Right ventricle myocardium superior (tissue), 1 donor: ENCODE measurements at regions not wholly inside any gene's neighbourhood (a gene's known extent, or its start where the extent isn't known, plus 50 kb on each side); places are given as distances from the start of the nearest gene placed in this dataset.
"Not testable (repeated sequence)": the region's sequence is repeated elsewhere in the genome, so short reads cannot be mapped to it uniquely, and the experiment has no call there.

Experiments
- ATAC-seq: fragments of 200-7000 bp; cut with Tn5 transposase; one replicate; pipeline ENCODE4 v1.9.1; 2020; ENCODE audit warnings: mild to moderate bottlenecking; ENCODE audit not compliant: poor library complexity
- DNase-seq: peaks from one replicate; pipeline ENCODE4 v3.0.0-alpha.2; 2020
- intact Hi-C: fragments of 100-400 bp; cut with DNase I; formaldehyde crosslinking; loops from one replicate; pipeline ENCODE4 v1.11.2; 2022
- donor health status: DM: no; HTN: yes; CAD: no; lungs with severe emphysema.

DNA sequence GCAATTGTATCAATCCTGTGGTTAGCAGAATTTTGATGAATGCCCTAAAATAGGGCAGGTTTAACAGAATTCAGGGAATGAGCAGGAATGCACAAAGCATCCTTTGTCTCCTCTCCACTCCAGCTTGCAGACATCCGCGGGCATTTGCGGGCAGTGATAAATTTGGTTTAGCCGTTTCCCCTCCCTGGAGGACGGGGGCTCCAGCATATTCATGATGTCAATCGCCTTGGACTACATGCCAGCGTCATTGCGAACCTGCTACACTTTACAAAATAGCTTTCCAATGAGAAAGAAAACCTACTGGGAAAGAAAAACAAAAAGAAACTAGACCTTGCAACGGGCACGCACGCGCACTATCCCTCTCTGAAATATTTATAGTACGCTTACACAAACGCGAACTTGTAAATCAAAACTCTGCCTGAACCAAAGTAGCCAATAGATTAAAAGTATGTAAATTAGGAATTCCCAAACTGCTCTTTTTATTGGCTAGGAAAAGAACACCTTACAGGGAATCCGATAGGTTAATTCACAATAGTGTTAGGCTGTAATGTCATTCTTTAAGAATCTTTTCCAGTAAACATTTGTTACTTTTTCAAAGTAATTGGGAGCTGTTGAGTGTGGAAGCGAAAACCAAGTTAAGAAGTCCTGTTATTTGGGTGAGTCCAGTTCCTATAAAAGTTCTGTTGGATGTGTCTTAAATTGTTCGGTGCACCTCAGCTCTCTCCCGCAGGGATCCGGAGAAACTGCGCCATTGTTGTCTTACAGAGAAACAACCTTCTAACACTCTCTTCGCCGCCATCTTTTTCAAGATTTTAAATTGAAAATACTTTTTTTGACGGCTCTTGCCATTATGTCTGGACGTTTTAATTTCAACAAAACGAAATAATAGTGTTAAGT is 136.7 kb downstream of the HFE start:
- ATAC-seq (peak; percentile 90), DNase-seq (peak; percentile 63)
- intact Hi-C loops = no loop called here

DNA sequence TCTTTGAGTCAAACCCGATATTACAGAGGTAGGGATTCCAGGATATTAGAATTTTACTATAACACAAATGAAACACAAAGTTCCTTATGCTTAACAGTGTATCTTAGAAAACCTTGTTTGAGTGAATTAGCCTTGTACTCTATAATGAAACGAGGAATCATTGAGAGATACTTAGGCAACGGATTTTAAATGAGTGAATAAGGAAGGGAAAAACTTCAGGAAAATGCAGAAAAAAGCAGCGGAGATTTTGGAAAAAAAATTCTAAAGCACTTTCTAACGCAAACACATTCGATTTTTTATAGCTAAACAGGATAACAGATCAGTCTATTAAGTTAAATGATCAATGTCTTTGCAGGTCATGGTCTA is 137.3 kb downstream of the HFE start:
- ATAC-seq (no peak), DNase-seq (no peak)
- intact Hi-C loops = no loop called here

DNA sequence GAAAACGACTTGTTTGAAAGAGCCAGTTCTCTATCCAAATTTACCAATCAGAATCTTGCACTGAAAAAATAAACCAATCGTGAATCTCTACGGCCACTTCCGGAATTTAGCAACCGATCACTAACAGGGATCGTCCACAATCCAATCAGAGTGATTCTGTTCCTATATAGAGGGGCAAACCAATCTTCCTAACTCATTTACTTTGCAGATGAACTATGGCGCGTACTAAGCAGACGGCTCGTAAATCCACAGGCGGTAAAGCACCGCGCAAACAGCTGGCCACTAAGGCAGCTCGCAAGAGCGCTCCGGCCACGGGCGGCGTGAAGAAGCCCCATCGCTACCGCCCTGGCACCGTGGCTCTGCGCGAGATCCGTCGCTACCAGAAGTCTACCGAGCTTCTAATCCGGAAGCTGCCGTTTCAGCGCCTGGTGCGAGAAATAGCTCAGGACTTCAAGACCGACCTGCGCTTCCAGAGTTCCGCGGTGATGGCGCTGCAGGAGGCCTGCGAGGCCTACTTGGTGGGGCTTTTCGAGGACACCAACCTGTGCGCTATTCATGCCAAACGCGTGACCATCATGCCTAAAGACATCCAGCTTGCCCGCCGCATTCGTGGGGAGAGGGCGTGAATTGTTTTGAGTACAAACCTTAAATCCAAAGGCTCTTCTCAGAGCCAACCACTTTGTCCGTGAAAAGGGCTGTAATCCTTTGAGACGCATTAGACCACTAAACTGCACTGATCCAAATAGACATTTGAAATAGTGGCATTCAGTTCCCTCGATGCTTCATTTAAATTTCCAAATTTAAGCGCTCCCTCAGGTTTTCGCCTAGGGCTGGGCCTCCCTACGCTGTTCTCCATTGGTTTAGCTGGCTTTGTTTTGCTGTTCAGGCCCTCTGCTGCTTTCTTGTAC is 138.0 kb downstream of the HFE start:
- peak; percentile 72 for ATAC-seq
- no peak for DNase-seq

DNA sequence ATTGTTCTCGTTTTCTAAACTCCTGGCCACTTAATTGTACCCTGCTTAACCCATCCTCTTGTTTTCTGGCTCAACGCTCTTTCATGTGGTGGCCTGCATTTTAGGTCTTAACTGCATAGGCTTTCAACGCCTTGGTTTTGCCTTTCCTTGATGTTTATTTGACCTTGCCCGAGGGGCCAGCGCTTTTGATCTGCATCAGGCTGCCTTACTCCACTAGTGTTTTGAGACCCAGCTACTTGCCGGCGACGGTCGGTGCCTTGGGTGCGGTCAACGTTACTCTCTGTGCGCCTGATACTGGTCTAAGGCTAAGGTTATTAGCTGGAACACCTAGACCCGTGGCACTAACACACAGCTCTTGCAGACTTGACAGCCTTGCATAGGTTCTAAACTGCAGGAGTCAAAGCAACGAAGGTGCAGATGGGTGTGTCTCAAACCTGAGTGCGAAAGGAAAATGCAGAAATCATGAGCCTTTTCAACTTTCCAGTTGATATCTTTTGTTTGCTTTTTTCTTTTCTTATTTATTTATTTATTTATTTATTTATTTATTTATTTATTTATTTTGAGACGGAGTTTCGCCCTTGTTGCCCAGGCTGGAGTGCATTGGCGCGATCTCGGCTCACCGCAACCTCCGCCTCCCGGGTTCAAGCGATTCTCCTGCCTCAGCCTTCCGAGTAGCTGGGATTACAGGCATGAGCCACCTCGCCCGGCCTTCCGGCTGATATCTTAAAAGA is 138.8 kb downstream of the HFE start:
- DNase-seq (no peak), ATAC-seq (no peak)
- intact Hi-C loops = no loop called here

More for the DNA sequence above, 138.0 kb downstream of the HFE start:
- intact Hi-C loops = no loop called here

DNA sequence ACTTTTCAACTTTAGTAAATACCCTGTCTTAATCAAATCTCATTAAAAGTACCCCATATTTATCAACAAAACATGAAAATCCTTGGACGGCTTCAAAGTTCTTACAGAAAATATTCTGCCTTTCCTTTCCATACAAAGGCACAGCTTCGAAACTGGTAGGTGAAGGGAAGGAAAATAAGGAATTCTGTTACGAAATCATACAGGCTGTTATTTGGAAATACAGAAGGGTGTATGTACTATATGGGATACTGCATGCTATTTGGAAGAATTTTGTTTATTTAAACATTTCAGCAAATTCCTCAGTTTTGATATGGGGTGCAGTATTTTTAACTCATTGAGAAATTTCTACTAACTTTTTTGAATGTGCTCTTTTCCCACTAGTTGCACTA is 138.4 kb upstream of the BTN3A2 start:
- DNase-seq (no peak), ATAC-seq (no peak)
- intact Hi-C loops = no loop called here

DNA sequence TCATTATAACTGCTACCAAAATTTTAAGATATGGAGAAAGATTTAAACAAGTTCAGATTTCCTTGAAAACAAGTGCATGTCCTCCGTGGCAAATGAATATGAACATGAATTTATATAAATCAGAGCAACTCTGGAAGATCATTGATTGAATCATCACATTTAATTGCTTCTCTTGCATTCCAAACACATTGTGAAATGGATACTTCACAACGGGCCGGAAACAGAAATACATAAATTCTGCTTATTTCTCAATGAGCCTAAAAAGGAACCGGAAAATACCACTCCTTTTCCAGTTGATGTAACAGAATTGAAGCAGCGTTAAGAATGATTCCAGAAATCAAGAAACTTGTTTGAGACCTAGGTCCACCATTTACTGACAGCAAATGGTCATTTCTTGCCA is 134.6 kb upstream of the BTN3A2 start:
- DNase-seq = no peak
- no peak for ATAC-seq
- intact Hi-C loops = no loop called here

DNA sequence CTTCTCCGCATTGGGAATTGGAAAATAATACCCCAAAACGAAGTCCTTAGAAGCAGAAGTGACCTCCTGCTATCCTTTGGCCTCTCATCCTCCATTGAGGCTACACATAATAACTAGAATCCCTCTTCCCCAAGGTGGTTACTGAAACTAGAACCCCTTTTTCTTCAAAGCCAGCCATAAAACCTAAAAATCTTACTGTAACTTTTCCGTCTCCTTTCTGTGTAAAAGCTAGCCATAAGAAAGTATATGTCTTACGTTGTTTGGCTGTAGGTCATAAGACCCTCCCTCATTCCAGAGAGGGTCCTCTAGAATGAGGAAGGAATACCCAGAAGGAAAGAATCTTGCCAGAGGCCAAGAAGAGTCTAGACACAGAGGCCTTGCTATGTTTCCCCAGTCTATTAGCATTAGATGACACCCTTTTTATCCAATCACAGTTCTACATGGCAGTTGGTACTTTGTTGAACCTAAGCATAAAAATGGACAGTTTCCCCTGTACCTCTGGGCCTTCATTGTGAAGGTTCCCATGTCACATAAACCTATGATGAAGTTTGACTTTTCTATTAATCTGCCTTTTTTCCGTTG is 133.9 kb upstream of the BTN3A2 start:
- DNase-seq (no peak), ATAC-seq (no peak)
- intact Hi-C loops = no loop called here

DNA sequence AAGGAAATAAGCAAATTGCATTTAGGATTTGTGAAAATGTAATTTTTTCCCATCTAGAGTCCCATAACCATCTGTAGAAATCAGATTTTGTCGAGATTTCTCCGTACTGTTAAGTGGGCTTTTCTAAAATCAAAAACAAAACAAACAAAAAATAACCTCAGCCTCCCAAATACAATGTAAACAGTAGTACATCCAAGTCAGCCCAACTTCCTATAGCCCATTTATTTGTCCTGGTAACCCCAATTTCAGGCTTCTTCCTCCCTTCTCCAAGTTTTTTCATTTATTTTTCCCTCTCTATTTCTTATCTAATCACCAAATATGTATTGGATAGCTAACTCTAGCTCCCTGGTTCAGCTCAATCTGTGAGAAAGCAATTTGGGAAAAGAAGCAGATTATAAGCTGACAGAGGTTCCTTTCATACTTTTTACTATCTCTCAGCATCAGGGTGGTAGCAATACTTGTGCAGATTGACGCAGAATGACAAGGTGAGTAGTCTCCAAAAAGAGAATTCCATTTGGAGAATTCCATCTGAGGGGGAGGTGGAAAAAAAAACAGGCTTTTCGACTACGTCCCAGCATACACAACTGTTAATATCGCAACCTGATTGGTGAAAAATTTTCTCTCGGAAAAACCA is 132.6 kb upstream of the BTN3A2 start:
- no peak for DNase-seq
- no peak for ATAC-seq
- intact Hi-C loops = no loop called here

DNA sequence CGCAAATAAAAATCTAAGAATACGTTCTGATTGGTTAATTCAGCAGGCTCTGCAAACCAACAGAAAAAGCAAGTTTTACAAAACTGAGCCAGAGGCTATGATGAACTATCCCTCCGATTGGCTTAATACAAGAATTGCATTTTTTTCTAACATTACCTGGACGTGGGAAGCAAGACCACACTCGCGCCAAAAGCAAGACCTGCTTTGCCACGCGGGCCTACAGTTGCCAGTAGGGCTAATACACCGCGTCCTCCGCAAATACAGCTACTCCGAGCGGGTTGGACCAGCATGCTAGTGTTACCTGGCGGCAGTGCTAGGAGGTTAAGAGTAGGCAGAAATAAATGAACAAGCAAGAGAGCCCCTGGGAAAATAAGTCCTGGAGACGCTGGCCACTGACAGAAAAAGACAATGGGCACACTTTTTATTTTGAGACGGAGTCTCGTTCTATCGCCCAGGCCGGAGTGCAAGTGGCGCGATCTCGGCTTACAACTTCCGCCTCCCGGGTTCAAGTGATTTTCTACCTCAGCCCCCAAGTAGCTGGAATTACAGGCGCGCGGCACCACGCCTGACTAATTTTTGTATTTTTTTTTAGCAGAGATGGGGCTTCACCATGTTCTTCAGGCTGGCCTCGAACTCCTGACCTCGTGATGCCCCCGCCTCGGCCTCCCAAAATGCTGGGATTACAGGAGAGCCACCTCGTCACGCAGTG is 131.9 kb upstream of the BTN3A2 start:
- ATAC-seq = no peak
- no peak for DNase-seq
- intact Hi-C loops = no loop called here

DNA sequence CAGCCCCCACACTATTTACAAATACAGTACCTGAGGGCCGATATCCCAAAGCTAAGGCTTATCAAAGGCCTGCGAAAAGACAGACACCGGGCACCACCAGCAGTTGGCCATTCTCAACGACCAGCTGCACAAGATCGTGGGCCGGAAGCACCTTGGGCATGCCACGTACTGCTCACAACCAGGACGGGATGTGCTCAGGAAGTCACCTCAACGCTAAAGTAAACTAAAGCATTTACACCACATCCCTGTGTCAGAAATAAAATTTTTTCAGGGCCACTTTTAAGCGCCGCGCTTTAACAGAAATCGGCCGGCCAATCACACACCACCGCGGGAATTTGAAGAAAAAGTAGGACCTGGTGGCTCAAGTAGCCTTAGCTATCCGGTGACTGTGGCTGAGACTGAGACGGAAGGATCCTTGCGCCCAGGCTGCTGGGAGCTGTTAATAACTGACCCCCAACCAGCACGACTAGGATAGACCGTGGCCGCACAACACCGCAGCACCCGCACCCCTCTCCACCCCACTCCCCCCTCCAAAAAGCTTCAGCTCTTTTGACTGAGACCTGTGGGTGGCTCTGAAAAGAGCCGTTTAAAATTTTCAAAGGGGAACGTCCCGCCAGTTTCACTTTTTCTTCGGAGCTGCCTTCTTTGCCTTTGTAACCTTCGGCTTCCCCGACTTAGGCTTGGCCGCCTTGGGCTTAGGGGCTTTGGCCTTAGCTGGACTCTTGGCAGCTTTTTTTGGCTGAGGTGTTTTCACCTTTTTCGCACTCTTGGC is 131.2 kb upstream of the BTN3A2 start:
- peak; percentile 59 for DNase-seq
- ATAC-seq = peak; percentile 70
- intact Hi-C loops = no loop called here

DNA sequence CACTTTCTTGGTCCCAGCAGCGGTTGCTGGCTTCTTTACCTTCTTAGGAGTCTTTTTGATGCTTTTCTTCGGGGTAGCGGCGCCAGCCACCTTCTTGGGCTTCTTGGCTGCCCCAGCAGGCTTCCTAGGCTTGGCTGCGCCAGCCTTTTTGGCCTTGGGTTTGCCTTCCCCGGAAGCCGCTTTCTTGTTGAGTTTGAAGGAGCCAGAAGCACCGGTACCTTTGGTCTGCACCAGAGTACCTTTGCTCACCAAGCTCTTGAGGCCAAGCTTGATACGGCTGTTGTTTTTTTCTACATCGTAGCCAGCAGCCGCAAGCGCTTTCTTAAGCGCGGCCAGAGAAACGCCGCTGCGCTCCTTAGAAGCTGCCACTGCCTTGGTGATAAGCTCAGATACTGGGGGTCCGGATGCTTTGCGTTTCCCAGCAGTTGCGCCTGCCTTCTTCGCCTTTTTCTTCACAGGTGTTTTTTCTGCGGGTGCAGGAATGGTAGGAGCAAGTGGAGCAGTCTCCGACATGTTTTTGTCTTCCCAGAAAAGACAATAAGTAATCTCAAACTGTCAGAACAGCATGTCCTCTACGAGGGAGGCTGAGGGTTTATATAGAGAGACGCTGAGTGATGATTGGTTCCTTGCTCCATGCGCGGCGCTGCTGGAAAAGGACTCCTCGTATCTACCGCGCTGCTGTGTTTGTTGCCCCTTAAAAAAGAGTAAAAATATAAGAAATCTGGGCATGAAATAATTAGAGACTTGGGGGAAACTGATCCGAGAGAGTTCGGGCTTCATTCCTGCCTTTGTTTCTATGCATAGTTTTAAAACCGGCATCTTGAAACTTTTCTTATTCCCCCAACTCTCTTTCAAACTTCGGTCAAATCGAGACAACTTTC is 130.3 kb upstream of the BTN3A2 start:
- peak; percentile 91 for ATAC-seq
- intact Hi-C loops = no loop called here
- DNase-seq = peak; percentile 64

DNA sequence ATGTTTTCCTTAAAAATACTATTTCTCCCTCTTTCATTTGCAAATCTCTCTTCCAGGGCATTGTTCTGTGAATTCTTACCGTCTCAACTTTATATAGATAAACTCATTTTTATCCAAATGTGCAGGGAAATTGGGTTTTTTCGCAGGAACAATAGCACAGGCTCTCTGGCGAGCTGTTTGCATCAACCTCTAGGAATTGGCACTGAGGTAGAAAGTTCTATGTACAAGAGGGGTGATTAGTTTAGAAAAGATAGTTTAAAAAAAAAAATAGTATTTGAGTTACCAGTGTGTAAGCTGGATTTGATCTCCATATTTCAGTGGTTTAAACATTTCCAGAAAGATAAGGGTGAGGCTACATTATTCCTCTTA is 129.7 kb upstream of the BTN3A2 start:
- intact Hi-C loops = no loop called here
- DNase-seq (no peak), ATAC-seq (no peak)

DNA sequence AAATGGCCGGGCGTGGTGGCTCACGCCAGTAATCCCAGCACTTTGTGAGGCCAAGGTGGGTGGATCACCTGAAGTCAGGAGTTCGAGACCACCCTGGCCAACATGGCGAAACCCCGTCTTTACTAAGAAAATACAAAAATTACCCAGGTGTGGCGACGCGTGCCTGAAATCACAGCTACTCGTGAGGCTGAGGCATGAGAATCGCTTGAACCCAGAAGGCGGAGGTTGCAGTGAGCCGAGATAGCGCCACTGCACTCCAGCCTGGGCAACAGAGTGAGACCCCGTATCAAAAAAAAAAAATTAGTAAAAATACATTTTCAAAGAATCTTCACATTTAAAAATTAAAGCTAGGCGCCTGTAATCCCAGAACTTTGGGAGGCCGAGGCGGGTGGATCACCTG is 125.6 kb upstream of the BTN3A2 start:
- DNase-seq, intact Hi-C loops, ATAC-seq: not testable (repeated sequence)

DNA sequence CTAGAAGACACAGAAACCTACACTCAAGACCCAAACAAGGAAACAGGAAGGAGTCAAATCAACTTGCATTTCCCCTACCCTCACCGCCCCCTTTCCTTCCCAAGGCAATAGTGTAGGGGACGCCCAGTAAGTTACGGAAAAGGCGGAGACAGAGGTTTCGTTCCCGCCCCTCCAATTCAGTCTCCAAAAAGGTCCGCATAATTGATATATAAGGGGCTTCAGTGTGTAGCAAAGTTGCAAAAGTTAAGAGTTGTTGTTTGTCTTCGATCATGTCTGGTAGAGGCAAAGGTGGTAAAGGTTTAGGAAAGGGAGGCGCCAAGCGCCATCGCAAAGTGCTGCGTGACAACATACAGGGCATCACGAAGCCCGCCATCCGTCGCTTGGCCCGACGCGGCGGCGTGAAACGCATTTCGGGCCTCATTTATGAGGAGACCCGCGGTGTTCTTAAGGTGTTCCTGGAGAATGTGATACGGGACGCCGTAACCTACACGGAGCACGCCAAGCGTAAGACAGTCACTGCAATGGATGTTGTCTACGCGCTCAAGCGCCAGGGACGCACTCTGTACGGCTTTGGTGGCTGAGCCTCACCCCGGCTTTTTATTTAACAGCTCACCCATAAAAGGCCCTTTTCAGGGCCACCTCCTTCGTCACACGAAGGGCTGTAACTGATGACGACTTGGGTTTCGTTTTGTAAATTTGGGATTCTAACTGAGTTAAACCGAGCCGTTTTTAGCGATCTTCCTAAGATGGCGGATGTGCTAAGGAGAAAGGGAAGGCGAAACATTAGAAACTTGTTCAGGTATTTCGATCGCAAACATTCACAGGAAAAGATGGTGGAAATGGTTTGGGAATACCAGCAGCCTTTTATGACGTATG is 124.6 kb upstream of the BTN3A2 start:
- DNase-seq (peak; percentile 42), ATAC-seq (peak; percentile 78)
- intact Hi-C loops = no loop called here
